ENCODE measurements at regions not wholly inside any gene's neighbourhood (a gene's known extent, or its start where the extent isn't known, plus 50 kb on each side); places are given as distances from the start of the nearest gene placed in this dataset.

GRCh38 chr16:85349365-85350145 is 237.3 kb upstream of the CIBAR2 start:
- Histone ChIP-seq H3K23ac (ENCODE audit: insufficient read length, low read depth, low read length) (no peak overlapping the region), H3T11ph (ENCODE audit: low read length) (no peak overlapping the region), H4K8ac (replicated peaks; ENCODE audit: insufficient read length, low read depth, low read length) (no peak overlapping the region), H3K9ac (ENCODE audit: extremely low read depth, insufficient read length, low read length) (no peak overlapping the region), H2BK120ac (ENCODE audit: low read depth, low read length, poor library complexity, severe bottlenecking) (no peak overlapping the region), H3K79me2 (ENCODE audit: insufficient read depth, low read length) (no peaks in the 10 kb centered on the region), H4K5ac (ENCODE audit: insufficient read length, low read depth, low read length) (no peak overlapping the region), H2AK5ac (ENCODE audit: insufficient read length, low read length) (no peak overlapping the region), H3K79me1 (ENCODE audit: insufficient read depth, low read depth, low read length, poor library complexity, severe bottlenecking) (no peaks in the 10 kb centered on the region), H2BK15ac (ENCODE audit: low read depth, low read length) (no peak overlapping the region), H4K91ac (ENCODE audit: insufficient read length, low read depth, low read length) (no peak overlapping the region), H4K20me1 (ENCODE audit: control insufficient read depth, insufficient read depth, insufficient read length) (peaks cover 2% of the 10 kb centered on the region), H3K4ac (ENCODE audit: low read depth, low read length) (no peak overlapping the region), H3K18ac (ENCODE audit: insufficient read length, low read depth, low read length) (no peak overlapping the region), H3K56ac (ENCODE audit: insufficient read length, low read depth, low read length) (no peak overlapping the region), H3K4me1 (ENCODE audit: insufficient read depth, low read length) (no peaks in the 10 kb centered on the region), H2BK12ac (ENCODE audit: insufficient read length, low read depth, low read length) (no peak overlapping the region), H3K4me2 (ENCODE audit: insufficient read depth, insufficient read length, low read length) (no peak overlapping the region), H3K9me3 (ENCODE audit: control insufficient read depth, low read depth, low read length) (no peaks in the 10 kb centered on the region), H2BK5ac (ENCODE audit: insufficient read length, low read length) (no peak overlapping the region), H3K27ac (ENCODE audit: insufficient read length, low read depth, low read length) (no peak overlapping the region), H3K14ac (ENCODE audit: insufficient read depth, low read length) (no peak overlapping the region; the same call in 1 of the 2 replicates), H3K27me3 (ENCODE audit: insufficient read depth, low read length) (no peaks in the 10 kb centered on the region), H2AFZ (ENCODE audit: low read length) (no peak overlapping the region), H2BK20ac (ENCODE audit: low read depth, low read length, poor library complexity, severe bottlenecking) (no peak overlapping the region), H3K23me2 (ENCODE audit: insufficient read length, low read depth, low read length, poor library complexity, severe bottlenecking) (no peaks in the 10 kb centered on the region)
- no peak overlapping the region for H3K4me3 Mint-ChIP-seq
- peaks cover 4 to 14% (median 9%) of the 10 kb centered on the region in 3 experiments; a peak in 6 of 7 replicates for H3K36me3 Mint-ChIP-seq (ENCODE audit: insufficient read depth in 1 of 3, low read depth in 3 of 3)
- no CpG with 5 or more reads among the region's 26 CpGs for WGBS (ENCODE audit: extremely low coverage, insufficient read length, low lambda C conversion rate)
- H3K4me1 Mint-ChIP-seq = peaks cover 13 to 32% of the 10 kb centered on the region in 2 experiments
- no peak for DNase-seq
- peaks cover 10 to 13% of the 10 kb centered on the region in 2 experiments for H3K9me3 Mint-ChIP-seq
- H3K27ac Mint-ChIP-seq = no peak overlapping the region
- H3K27me3 Mint-ChIP-seq (ENCODE audit: low read depth) = peaks cover 13% of the 10 kb centered on the region
- TF ChIP-seq CTCF (conservative IDR thresholded peaks at IDR 0.05) = no peak

Measured in H9 (cell line).